ENCODE measurements at regions not wholly inside any gene's neighbourhood (a gene's known extent, or its start where the extent isn't known, plus 50 kb on each side); places are given as distances from the start of the nearest gene placed in this dataset.

GRCh38 chr2:160565099-160565845 is 71.7 kb upstream of the RBMS1 start:
- Histone ChIP-seq H3K4me3 (ENCODE audit: low read length) (no peak overlapping the region), H3K27ac (ENCODE audit: low read length) (no peak overlapping the region), H3K27me3 (ENCODE audit: control insufficient read depth, insufficient read depth, low read length) (no peaks in the 10 kb centered on the region), H3K4me1 (ENCODE audit: control insufficient read depth, insufficient read depth, low read length) (no peaks in the 10 kb centered on the region), H3K36me3 (ENCODE audit: control insufficient read depth, insufficient read depth, low read length) (no peaks in the 10 kb centered on the region), H3K9me3 (ENCODE audit: control insufficient read depth, insufficient read depth, low read length) (no peaks in the 10 kb centered on the region)
- intact Hi-C loops (cut with micrococcal nuclease), result no loop called here
- WGBS (ENCODE audit: insufficient coverage), result 78% methylated on average over 1 of the region's 3 CpGs
- Mint-ChIP-seq H3K4me1 (no peaks in the 10 kb centered on the region), H3K27ac (no peak overlapping the region), H3K27me3 (ENCODE audit: low read depth in 2 of 2) (peaks cover 0 to 7% of the 10 kb centered on the region in 2 donors), H3K36me3 (no peaks in the 10 kb centered on the region), H3K9me3 (no peaks in the 10 kb centered on the region), H3K4me3 (no peak overlapping the region)
- no peak for DNase-seq
- TF ChIP-seq CTCF (IDR thresholded peaks at IDR 0.05), result no peak
- ATAC-seq, result no peak

GRCh38 chr2:160566717-160567116 is 73.1 kb upstream of the RBMS1 start:
- H3K27ac Mint-ChIP-seq, result no peak overlapping the region
- no peak for DNase-seq
- H3K4me1 Mint-ChIP-seq, result no peaks in the 10 kb centered on the region
- no peak overlapping the region for H3K4me3 Mint-ChIP-seq
- Histone ChIP-seq H3K27me3 (ENCODE audit: control insufficient read depth, insufficient read depth, low read length) (no peaks in the 10 kb centered on the region), H3K36me3 (ENCODE audit: control insufficient read depth, insufficient read depth, low read length) (no peaks in the 10 kb centered on the region), H3K4me3 (ENCODE audit: low read length) (no peak overlapping the region), H3K27ac (ENCODE audit: low read length) (no peak overlapping the region), H3K9me3 (ENCODE audit: control insufficient read depth, insufficient read depth, low read length) (no peaks in the 10 kb centered on the region), H3K4me1 (ENCODE audit: control insufficient read depth, insufficient read depth, low read length) (no peaks in the 10 kb centered on the region)
- TF ChIP-seq CTCF (IDR thresholded peaks at IDR 0.05), result no peak
- H3K27me3 Mint-ChIP-seq (ENCODE audit: low read depth in 2 of 2), result peaks cover 0 to 5% of the 10 kb centered on the region in 2 donors
- intact Hi-C loops (cut with micrococcal nuclease), result no loop called here
- ATAC-seq, result no peak
- no peaks in the 10 kb centered on the region for H3K9me3 Mint-ChIP-seq
- no peaks in the 10 kb centered on the region for H3K36me3 Mint-ChIP-seq

- no peaks in the 10 kb centered on the region for H3K36me3 Mint-ChIP-seq
- Histone ChIP-seq H3K27me3 (ENCODE audit: control insufficient read depth, insufficient read depth, low read length) (no peaks in the 10 kb centered on the region), H3K36me3 (ENCODE audit: control insufficient read depth, insufficient read depth, low read length) (no peaks in the 10 kb centered on the region), H3K9me3 (ENCODE audit: control insufficient read depth, insufficient read depth, low read length) (no peaks in the 10 kb centered on the region), H3K27ac (ENCODE audit: low read length) (no peak overlapping the region), H3K4me3 (ENCODE audit: low read length) (no peak overlapping the region), H3K4me1 (ENCODE audit: control insufficient read depth, insufficient read depth, low read length) (no peaks in the 10 kb centered on the region)
- intact Hi-C loops (cut with micrococcal nuclease), result no loop called here
- no peaks in the 10 kb centered on the region for H3K9me3 Mint-ChIP-seq
- no peak for ATAC-seq
- TF ChIP-seq CTCF (IDR thresholded peaks at IDR 0.05), result no peak
- peaks cover 0 to 5% of the 10 kb centered on the region in 2 donors for H3K27me3 Mint-ChIP-seq (ENCODE audit: low read depth in 2 of 2)
- no peak for DNase-seq
- H3K27ac Mint-ChIP-seq, result no peak overlapping the region
- no peaks in the 10 kb centered on the region for H3K4me1 Mint-ChIP-seq
- WGBS (ENCODE audit: insufficient coverage), result 93% methylated on average over 3 of the region's 3 CpGs
- no peak overlapping the region for H3K4me3 Mint-ChIP-seq
Measured at GRCh38 chr2:160568856-160569255, 75.2 kb upstream of the RBMS1 start.

- H3K4me1 ChIP-seq (ENCODE audit: control insufficient read depth, insufficient read depth, low read length), result no peaks in the 10 kb centered on the region
- H3K27ac ChIP-seq (ENCODE audit: low read length), result no peak overlapping the region
- H3K36me3 ChIP-seq (ENCODE audit: control insufficient read depth, insufficient read depth, low read length), result no peaks in the 10 kb centered on the region
- no peak overlapping the region for H3K4me3 ChIP-seq (ENCODE audit: low read length)
- H3K27me3 ChIP-seq (ENCODE audit: control insufficient read depth, insufficient read depth, low read length), result no peaks in the 10 kb centered on the region
- Mint-ChIP-seq H3K27ac (no peak overlapping the region), H3K4me3 (no peak overlapping the region), H3K9me3 (no peaks in the 10 kb centered on the region), H3K27me3 (ENCODE audit: low read depth in 2 of 2) (peaks cover 0 to 5% of the 10 kb centered on the region in 2 donors), H3K4me1 (no peaks in the 10 kb centered on the region), H3K36me3 (no peaks in the 10 kb centered on the region)
- intact Hi-C loops (cut with micrococcal nuclease), result no loop called here
- no peak for DNase-seq
- no peaks in the 10 kb centered on the region for H3K9me3 ChIP-seq (ENCODE audit: control insufficient read depth, insufficient read depth, low read length)
- WGBS (ENCODE audit: insufficient coverage), result 86% methylated on average over 2 of the region's 2 CpGs
- no peak for TF ChIP-seq CTCF (IDR thresholded peaks at IDR 0.05)
- ATAC-seq, result no peak
Measured at GRCh38 chr2:160570376-160570775, 76.8 kb upstream of the RBMS1 start.

Measured in natural killer cell (primary cell).